ENCODE measurements at regions not wholly inside any gene's neighbourhood (a gene's known extent, or its start where the extent isn't known, plus 50 kb on each side); places are given as distances from the start of the nearest gene placed in this dataset.

DNA sequence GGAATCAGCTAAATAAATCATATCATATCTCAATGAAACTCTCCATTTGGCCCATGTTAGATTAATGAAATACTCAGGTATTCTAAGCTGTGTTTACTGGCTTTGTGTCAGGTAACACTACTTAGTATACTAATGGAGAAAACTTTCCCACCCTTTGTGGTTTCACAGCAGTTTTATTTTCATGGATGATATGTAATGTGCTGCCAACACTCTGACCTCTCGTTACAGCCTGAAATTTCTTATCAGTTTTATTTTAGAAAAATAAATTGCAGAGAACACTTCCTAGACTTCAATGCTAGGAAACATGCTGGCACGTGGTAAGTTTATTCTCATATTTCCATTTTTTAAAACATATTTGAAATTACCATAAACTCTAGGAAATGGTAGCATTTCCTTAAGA lies 758.9 kb downstream of the LIG4 start:
- no peak for DNase-seq

DNA sequence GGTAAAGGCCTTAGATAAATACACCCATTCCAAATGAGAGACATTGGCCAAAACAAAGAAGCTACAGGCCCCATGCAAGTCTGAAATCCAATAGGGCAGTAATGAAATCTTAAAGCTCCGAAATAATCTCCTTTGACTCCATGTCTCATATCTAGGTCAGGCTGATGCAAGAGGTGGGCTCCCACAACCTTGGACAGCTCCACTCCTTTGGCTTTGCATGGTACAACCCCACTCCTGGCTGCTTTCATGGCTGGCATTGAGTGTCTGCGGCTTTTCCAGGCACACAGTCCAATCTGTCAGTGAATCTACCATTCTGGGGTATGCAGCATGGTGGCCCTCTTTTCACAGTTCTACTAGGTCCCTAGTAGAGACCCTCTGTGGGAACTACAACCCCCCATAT lies 762.5 kb downstream of the LIG4 start:
- DNase-seq, result no peak

- DNase-seq, result no peak
These were observed 764.4 kb downstream of the LIG4 start for GRCh38 chr13:107450931-107451330.

DNA sequence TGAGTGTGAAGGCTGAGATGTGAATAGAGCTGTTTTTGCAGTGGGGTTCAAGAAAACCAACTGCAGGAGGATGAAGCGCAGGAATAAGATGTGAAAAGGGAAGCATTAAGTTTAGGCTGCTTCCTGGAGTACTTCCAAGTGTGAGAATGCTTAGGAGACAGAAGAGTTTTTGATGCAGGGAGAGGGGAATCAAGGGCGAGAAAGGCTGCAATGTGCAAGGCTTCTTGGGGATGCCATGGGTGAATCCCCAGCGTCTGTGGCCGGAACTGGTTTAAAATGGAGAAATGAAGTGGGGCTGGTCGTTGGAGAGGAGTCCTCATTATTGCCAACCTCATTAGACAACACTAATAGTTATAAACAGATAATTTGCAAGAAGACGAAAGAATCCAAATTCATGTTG lies 764.9 kb downstream of the LIG4 start:
- DNase-seq, result no peak

DNA sequence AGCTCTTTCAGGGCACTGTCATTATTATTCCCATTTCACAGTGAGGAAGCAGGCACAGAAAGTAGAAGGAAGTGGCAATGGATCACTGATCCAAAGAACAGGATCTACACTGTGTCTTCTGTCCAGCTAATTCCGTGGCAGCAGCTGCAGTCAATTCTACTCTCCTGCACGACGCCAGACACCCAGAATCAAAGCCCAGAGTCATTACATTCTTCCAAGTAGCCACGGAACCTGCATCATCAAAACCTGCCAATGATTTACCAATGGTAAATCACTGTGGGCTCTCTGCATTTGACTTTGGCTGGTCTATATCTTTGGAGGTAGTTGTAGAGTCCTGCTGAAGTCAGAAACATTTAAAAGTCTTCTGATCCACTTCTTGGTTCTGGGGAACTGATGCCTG lies 767.7 kb downstream of the LIG4 start:
- no peak for DNase-seq

DNA sequence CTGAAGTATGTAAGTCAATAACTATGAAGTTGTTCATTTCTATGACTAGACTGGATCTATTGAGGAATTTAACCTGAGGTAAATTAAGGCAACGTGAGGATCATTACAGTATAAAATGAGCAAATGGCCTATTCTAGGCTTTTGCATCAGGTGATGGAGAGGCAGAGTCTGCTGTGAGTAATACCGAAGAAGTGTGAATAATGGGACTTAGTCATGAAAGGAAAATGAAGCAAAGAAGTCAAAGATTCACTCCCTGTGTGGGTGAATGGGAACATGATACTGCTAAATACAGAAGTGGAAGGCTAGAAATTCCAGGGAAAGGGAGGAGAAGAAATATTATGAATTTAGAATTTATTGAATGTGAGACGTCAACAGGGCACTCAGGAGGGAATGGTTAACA lies 774.1 kb downstream of the LIG4 start:
- no peak for DNase-seq

GRCh38 chr13:107438251-107438650 lies 777.1 kb downstream of the LIG4 start:
- DNase-seq, result no peak

- no peak for DNase-seq
These were observed 781.0 kb downstream of the LIG4 start for GRCh38 chr13:107434347-107434746.

- no peak for DNase-seq
These were observed 787.8 kb downstream of the LIG4 start for GRCh38 chr13:107427536-107427935.

DNA sequence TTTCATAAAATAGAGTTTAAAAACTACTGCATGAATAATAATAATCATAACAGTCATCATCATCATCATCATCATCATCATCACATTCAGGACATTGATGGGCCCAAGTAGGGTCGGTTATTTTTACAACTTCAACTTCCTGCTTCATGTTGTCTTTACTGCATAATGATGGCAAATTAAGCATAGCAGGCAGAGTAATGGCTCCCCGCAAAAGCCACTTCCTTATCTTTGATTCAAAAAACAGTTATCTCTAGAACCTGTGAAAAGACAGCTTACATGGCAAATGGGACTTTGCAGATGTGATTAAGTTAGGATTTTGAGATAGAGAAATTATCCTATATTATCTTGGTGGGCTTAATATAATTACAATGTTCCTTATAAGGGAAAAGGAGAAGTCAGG lies 792.9 kb downstream of the LIG4 start:
- no peak for DNase-seq

GRCh38 chr13:107421951-107422350 lies 793.4 kb downstream of the LIG4 start:
- no peak for DNase-seq

GRCh38 chr13:107421028-107421427 lies 794.3 kb downstream of the LIG4 start:
- DNase-seq, result no peak

DNA sequence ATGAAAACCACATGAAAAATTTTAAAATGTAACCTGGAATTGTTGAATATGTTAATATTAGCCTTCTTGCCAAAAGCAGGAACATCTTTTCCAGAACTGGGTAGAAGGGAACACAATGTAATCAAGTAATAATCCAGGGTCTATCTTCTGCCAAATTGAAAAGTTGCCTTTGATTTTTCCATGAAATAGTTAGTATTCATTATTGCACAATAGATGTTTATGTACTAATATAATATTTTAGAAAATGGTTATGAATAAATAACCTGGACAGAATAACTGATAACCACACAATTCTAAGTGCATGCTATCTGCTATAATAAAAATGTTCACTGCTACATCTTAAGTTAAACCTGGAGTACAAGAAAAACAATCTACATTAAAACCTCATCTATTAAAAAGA lies 802.3 kb downstream of the LIG4 start:
- no peak for DNase-seq

DNA sequence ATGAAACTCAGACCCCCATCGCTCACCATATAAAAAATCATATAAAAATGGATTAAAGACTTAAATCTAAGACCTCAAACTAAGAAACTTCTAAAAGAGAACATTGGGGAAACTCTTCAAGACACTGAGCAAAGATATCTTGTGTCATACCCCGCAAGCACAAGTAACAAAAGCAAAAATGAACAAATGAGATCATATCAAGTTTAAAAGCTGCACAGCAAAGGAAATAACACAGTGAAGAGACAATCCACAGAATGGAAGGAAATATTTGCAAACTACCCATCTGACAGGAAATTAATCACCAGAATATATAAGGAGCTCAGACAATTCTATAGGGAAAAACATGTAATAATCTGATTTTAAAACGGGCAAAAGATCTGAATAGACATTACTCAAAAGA lies 808.3 kb downstream of the LIG4 start:
- no peak for DNase-seq

- no peak for DNase-seq
These were observed 819.2 kb downstream of the LIG4 start for GRCh38 chr13:107395927-107396662.

GRCh38 chr13:107392205-107392604 lies 823.1 kb downstream of the LIG4 start:
- DNase-seq, result no peak

DNA sequence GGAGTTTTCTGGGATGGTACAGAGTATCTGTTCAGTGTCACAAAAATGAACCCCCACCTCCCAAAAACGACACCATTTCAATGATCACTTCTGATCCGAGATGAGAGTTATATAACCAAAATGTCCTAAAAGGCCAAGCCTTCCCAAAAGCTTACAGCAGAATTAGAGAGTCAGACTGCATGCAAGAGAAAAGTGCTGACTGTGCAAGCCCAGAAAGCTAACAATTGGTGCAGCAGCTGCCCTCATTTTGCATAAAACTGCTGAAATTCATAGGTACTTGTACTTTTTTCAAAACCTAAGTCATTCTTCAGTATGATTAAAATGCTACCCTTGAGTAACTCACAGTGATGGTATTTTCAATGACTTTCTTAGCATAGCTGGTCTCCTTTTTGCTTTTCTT lies 819.6 kb upstream of the ARGLU1 start:
- no peak for DNase-seq

DNA sequence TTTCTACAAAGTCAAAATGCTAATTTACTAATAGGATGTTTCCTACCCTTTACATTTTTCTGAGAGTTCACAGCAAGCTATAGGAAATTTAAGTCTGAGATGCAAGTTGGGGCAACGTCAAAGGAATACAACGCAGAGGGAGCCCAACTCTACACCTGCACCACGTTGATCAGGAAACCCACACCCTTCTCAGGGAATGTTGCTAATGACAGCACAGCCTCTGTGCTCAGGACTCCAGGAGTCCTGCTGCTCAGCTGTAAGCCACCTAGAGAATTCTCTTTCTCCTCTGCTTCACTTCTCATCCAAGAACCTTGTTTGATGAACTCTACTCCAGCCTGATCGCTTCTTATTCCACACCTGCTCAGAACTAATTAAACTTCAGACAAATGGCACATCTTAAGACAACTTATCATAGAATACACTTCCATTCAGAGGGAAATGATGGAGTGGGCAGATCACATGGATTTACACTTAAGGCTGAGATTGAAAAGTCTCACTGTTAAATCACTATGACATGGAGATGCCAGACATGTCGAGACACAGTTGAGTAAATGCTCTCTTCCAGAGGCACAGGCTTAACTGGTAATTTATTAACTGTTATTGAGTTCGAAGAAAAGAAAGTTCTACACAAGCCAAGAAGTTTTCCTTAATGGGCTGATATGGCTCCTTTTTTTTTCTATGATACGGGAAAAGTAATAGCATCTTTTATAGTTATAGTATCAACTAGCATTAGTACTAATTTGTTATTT lies 811.6 kb upstream of the ARGLU1 start:
- no peak for DNase-seq

DNA sequence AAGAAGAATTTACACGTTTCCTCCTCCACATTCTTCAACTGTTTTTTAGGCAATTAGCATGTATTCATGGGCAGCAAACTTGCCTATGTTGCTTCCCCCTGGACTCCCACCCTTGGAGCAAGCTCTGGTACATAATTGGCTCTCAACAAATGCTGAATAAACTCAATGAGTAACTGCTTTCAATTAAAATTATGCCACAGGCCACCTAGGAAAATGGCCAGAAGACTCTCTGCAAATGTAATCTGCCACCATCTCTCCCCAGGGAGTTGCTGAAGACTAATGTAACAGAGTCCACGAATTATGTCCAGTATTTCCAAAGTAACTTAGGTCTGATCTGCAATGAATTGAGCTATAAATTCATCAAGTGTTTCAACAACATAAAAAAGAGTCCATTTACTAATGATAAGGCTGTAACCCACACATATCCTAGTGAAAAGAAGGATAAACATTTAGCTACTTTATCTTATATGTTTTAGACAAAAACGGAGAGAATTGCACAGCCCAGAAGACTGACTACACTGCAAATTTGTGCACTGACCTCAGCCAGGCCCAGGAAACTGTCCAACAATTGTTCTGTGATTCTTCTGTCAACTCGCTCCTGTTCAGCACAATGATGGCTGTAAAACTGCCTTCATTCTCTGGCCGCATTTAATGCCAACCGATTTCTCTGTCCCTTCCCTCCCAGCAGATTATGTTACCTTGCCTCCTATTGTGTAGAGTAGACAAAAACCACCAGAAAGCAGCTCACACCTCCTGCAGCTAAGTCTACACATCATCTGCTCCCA lies 808.6 kb upstream of the ARGLU1 start:
- no peak for DNase-seq

DNA sequence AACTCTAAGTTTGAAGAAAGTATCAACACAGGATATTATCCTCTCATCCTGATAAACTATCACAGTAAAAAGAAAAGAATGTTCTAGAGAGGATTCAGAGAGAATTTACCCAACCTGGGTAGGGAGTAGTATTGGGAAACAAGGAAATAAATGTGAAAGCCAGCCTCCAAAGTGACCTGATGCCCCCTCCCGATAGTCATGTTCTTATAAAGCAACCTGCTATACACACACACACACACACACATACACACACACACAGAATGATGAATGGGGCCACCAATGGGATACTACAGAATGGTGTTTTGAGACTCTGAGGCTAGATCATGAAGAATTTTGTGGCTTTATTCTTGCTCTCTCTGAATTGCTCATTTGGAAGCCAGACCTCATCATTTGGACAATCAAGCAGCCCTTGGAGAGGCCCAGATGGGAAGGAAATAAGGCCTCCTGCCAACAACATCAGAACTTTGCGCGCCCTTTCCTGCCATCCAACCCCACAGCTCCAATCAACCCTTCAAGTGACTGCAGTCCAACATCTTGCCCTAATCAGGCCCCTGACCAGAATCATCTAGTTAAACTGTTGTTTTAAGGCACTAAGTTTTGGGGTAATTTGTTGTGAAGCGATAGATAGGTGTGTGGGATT lies 807.9 kb upstream of the ARGLU1 start:
- no peak for DNase-seq

GRCh38 chr13:107374038-107374437 lies 806.1 kb upstream of the ARGLU1 start:
- no peak for DNase-seq

DNA sequence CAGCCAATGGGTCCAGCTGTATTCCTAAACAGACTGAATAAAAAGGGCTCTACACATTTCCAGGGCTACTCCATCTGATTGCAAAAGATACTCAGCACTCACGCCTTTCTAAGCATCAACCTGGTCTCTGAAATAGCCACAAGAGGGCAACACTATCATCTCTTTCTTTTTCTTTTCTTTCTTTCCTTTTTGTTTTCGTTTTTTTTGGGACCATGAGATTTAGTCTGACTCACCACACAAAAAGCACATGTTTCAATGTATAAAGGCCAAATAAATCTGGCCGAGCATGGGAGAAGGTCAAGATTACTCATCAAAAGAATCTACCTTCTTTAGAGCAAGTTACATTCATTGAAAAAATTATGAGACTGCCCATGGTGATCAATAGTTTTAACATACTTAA lies 805.6 kb upstream of the ARGLU1 start:
- peak; percentile 66 for DNase-seq
